ENCODE measurements at regions not wholly inside any gene's neighbourhood (a gene's known extent, or its start where the extent isn't known, plus 50 kb on each side); places are given as distances from the start of the nearest gene placed in this dataset.
A peak's percentile ranks its signal among the peaks of the same experiment; 100 is the strongest.
"Not testable (repeated sequence)": the region's sequence is repeated elsewhere in the genome, so short reads cannot be mapped to it uniquely, and the experiment has no call there.

GRCh38 chrX:131693359-131693758 lies 149.5 kb downstream of the OR13H1 start:
- H4K20me1 ChIP-seq = no peaks in the 10 kb centered on the region
- H3K4me1 ChIP-seq = no peaks in the 10 kb centered on the region
- no peak for TF ChIP-seq Cebpa-rat (IDR thresholded peaks at IDR 0.05)
- peaks cover 83% of the 10 kb centered on the region for H3K9me3 ChIP-seq
- no peak overlapping the region for H3K4me3 ChIP-seq
- H3K4me2 ChIP-seq = no peak overlapping the region
- H3K27me3 ChIP-seq = peaks cover 63% of the 10 kb centered on the region
- no peak overlapping the region for H3K27ac ChIP-seq
- H3K36me3 ChIP-seq = peaks cover 69% of the 10 kb centered on the region
- H3K9ac ChIP-seq = no peak overlapping the region

GRCh38 chrX:131696989-131697388 lies 153.1 kb downstream of the OR13H1 start:
- not testable (repeated sequence) for H3K4me3 ChIP-seq, H3K4me1 ChIP-seq, H4K20me1 ChIP-seq, H3K27ac ChIP-seq, H3K4me2 ChIP-seq, H3K9ac ChIP-seq
- Histone ChIP-seq H3K36me3 (peaks cover 56% of the 10 kb centered on the region), H3K9me3 (peaks cover 63% of the 10 kb centered on the region), H3K27me3 (peaks cover 56% of the 10 kb centered on the region)

GRCh38 chrX:131703646-131704045 lies 159.8 kb downstream of the OR13H1 start:
- Histone ChIP-seq H3K27me3 (peaks cover 11% of the 10 kb centered on the region), H3K27ac (no peak overlapping the region), H4K20me1 (peaks cover 7% of the 10 kb centered on the region; the same call in 1 of the 2 replicates), H3K4me3 (no peak overlapping the region), H3K9ac (no peak overlapping the region), H3K4me1 (no peaks in the 10 kb centered on the region), H3K36me3 (peaks cover 65% of the 10 kb centered on the region), H3K9me3 (peaks cover 8% of the 10 kb centered on the region; the same call in 1 of the 2 replicates), H3K4me2 (peak overlapping the region; percentile 60)
- no peak for TF ChIP-seq Cebpa-rat (IDR thresholded peaks at IDR 0.05)

- Histone ChIP-seq H3K27ac (no peak overlapping the region), H3K4me2 (peak overlapping the region; percentile 60), H3K27me3 (peaks cover 5% of the 10 kb centered on the region; the same call in 1 of the 2 replicates), H3K9me3 (peaks cover 6% of the 10 kb centered on the region), H3K9ac (peak overlapping the region; percentile 53; the same call in 1 of the 2 replicates), H3K4me1 (no peaks in the 10 kb centered on the region), H3K4me3 (peak overlapping the region; percentile 68), H3K36me3 (peaks cover 65% of the 10 kb centered on the region), H4K20me1 (peaks cover 7% of the 10 kb centered on the region; the same call in 1 of the 2 replicates)
- no peak for TF ChIP-seq Cebpa-rat (IDR thresholded peaks at IDR 0.05)
Observed at GRCh38 chrX:131704136-131704695, 160.3 kb downstream of the OR13H1 start.

- H3K4me2 ChIP-seq = no peak overlapping the region
- TF ChIP-seq Cebpa-rat (IDR thresholded peaks at IDR 0.05) = no peak
- peaks cover 75% of the 10 kb centered on the region for H3K36me3 ChIP-seq
- H4K20me1 ChIP-seq = no peaks in the 10 kb centered on the region
- no peak overlapping the region for H3K27ac ChIP-seq
- H3K9ac ChIP-seq = no peak overlapping the region
- H3K4me1 ChIP-seq = no peaks in the 10 kb centered on the region; the same call in 1 of the 2 replicates
- peaks cover 12% of the 10 kb centered on the region for H3K27me3 ChIP-seq
- H3K9me3 ChIP-seq = peaks cover 35% of the 10 kb centered on the region
- no peak overlapping the region for H3K4me3 ChIP-seq
Observed at GRCh38 chrX:131709553-131709952, 165.7 kb downstream of the OR13H1 start.

- H3K4me3 ChIP-seq = peak overlapping the region; percentile 63
- H3K27me3 ChIP-seq = peaks cover 16% of the 10 kb centered on the region
- no peak overlapping the region for H3K27ac ChIP-seq
- no peaks in the 10 kb centered on the region for H4K20me1 ChIP-seq
- H3K36me3 ChIP-seq = peaks cover 55% of the 10 kb centered on the region
- H3K4me1 ChIP-seq = no peaks in the 10 kb centered on the region; the same call in 1 of the 2 replicates
- TF ChIP-seq Cebpa-rat (IDR thresholded peaks at IDR 0.05) = no peak
- peak overlapping the region; percentile 62 for H3K4me2 ChIP-seq
- H3K9ac ChIP-seq = no peak overlapping the region
- H3K9me3 ChIP-seq = peaks cover 35% of the 10 kb centered on the region
Observed at GRCh38 chrX:131711478-131711867, 167.6 kb downstream of the OR13H1 start.

GRCh38 chrX:131723646-131724045 lies 179.8 kb downstream of the OR13H1 start:
- Histone ChIP-seq H3K4me3 (no peak overlapping the region), H3K9ac (no peak overlapping the region), H3K4me1 (no peaks in the 10 kb centered on the region), H3K36me3 (peaks cover 74% of the 10 kb centered on the region), H3K9me3 (peaks cover 53% of the 10 kb centered on the region), H3K27ac (no peak overlapping the region), H3K27me3 (peaks cover 48% of the 10 kb centered on the region), H4K20me1 (no peaks in the 10 kb centered on the region; the same call in 1 of the 2 replicates), H3K4me2 (no peak overlapping the region)
- no peak for TF ChIP-seq Cebpa-rat (IDR thresholded peaks at IDR 0.05)

GRCh38 chrX:131724292-131724691 lies 180.4 kb downstream of the OR13H1 start:
- peaks cover 75% of the 10 kb centered on the region for H3K36me3 ChIP-seq

GRCh38 chrX:131725001-131725654 lies 181.3 kb downstream of the OR13H1 start:
- Histone ChIP-seq H3K36me3 (peaks cover 80% of the 10 kb centered on the region), H3K4me2 (no peak overlapping the region), H4K20me1 (no peaks in the 10 kb centered on the region; the same call in 1 of the 2 replicates), H3K9me3 (peaks cover 68% of the 10 kb centered on the region), H3K4me3 (no peak overlapping the region), H3K4me1 (no peaks in the 10 kb centered on the region), H3K27ac (no peak overlapping the region), H3K9ac (no peak overlapping the region), H3K27me3 (peaks cover 35% of the 10 kb centered on the region)
- TF ChIP-seq Cebpa-rat (IDR thresholded peaks at IDR 0.05) = no peak

More at GRCh38 chrX:131724292-131724691, 180.4 kb downstream of the OR13H1 start:
- Histone ChIP-seq H3K4me2 (no peak overlapping the region), H3K9me3 (peaks cover 60% of the 10 kb centered on the region), H3K4me3 (no peak overlapping the region), H4K20me1 (no peaks in the 10 kb centered on the region; the same call in 1 of the 2 replicates), H3K9ac (no peak overlapping the region), H3K27ac (no peak overlapping the region), H3K27me3 (peaks cover 43% of the 10 kb centered on the region), H3K4me1 (no peaks in the 10 kb centered on the region)
- TF ChIP-seq Cebpa-rat (IDR thresholded peaks at IDR 0.05) = no peak

- H3K4me3 ChIP-seq = peak overlapping the region; percentile 70
- H3K4me1 ChIP-seq = no peaks in the 10 kb centered on the region
- no peak for TF ChIP-seq Cebpa-rat (IDR thresholded peaks at IDR 0.05)
- H3K9ac ChIP-seq = no peak overlapping the region
- peaks cover 13% of the 10 kb centered on the region; the same call in 1 of the 2 replicates for H3K27me3 ChIP-seq
- H3K9me3 ChIP-seq = peaks cover 53% of the 10 kb centered on the region
- H3K27ac ChIP-seq = no peak overlapping the region
- peaks cover 73% of the 10 kb centered on the region for H3K36me3 ChIP-seq
- H4K20me1 ChIP-seq = no peaks in the 10 kb centered on the region
- peak overlapping the region; percentile 47 for H3K4me2 ChIP-seq
Observed at GRCh38 chrX:131727778-131728177, 183.9 kb downstream of the OR13H1 start.
